Prostate gland (tissue), 2 donors: ENCODE measurements at regions not wholly inside any gene's neighbourhood (a gene's known extent, or its start where the extent isn't known, plus 50 kb on each side); places are given as distances from the start of the nearest gene placed in this dataset.

ENCODE experiments used
- POLR2A ChIP-seq: fragments of 450-650 bp; IDR thresholded peaks from one replicate; pipeline ENCODE4 v1.6.1; 2016; ENCODE audit warnings: antibody characterized with exemption, mild to moderate bottlenecking
- POLR2AphosphoS5 ChIP-seq: sonication (generic); formaldehyde crosslinking; IDR thresholded peaks from one replicate; pipeline ENCODE4 v1.6.1; 2017; ENCODE audit warnings: antibody characterized with exemption
- TF ChIP-seq, protein P1 (sequence below), 4 experiments: fragments of 200-600 bp in 2 of 4; fragments of 450-650 bp in 2 of 4; sonication (generic) in 2 of 4; IDR thresholded peaks; 1 replicate in 3 of 4; 2 replicates in 1 of 4; pipeline ENCODE4 v1.5.1; 2016 to 2019; ENCODE audit warnings: antibody characterized with exemption in 4 of 4, mild to moderate bottlenecking in 2 of 4, moderate library complexity in 2 of 4

DNA sequence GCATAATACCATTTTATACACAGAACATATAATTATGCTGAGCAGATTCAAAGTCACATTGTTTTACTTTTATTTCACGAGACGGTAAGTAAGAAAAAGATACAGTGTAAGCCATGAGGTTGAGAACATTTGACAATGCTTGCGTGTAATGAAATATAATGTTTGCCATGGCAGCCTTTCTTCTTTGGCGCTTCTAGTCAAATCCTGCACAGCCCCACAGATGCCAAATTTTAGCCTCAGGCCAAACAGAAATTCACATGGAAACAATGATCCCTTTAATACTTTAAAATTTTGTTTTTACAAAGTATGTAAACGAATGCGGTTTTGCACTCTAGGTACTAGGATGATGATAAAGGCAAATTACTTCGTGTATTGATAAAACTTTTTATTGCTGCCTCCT, 502.7 kb upstream of the SMIM31 start:
- TF ChIP-seq, protein P1, sequence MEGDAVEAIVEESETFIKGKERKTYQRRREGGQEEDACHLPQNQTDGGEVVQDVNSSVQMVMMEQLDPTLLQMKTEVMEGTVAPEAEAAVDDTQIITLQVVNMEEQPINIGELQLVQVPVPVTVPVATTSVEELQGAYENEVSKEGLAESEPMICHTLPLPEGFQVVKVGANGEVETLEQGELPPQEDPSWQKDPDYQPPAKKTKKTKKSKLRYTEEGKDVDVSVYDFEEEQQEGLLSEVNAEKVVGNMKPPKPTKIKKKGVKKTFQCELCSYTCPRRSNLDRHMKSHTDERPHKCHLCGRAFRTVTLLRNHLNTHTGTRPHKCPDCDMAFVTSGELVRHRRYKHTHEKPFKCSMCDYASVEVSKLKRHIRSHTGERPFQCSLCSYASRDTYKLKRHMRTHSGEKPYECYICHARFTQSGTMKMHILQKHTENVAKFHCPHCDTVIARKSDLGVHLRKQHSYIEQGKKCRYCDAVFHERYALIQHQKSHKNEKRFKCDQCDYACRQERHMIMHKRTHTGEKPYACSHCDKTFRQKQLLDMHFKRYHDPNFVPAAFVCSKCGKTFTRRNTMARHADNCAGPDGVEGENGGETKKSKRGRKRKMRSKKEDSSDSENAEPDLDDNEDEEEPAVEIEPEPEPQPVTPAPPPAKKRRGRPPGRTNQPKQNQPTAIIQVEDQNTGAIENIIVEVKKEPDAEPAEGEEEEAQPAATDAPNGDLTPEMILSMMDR (IDR thresholded peaks at IDR 0.05): no peak
- no peak for TF ChIP-seq POLR2A
- TF ChIP-seq POLR2AphosphoS5: no peak
